IMR-90 (cell line): ENCODE measurements at regions not wholly inside any gene's neighbourhood (a gene's known extent, or its start where the extent isn't known, plus 50 kb on each side); places are given as distances from the start of the nearest gene placed in this dataset.
"Not testable (repeated sequence)": the region's sequence is repeated elsewhere in the genome, so short reads cannot be mapped to it uniquely, and the experiment has no call there.

Experiments used
- ATAC-seq: fragments of 200-7000 bp; cut with Tn5 transposase; 2 replicates; pipeline ENCODE4 v1.9.1; 2020; ENCODE audit warnings: low read depth, mild to moderate bottlenecking, moderate library complexity
- BruUV-seq: library from RNA; stranded (reverse); fragments of 400-500 nt; replicated peaks from 2 replicates; lab custom pipeline; 2021; lab: Mats Ljungman, UMichigan
- CTCF ChIA-PET: fragments of 300-600 bp; formaldehyde crosslinking; extraction: SDS; loops from one replicate; lab custom pipeline; 2021; ENCODE audit warnings: antibody characterized with exemption; lab: Yijun Ruan, JAX
- POLR2A ChIA-PET: fragments of 300-600 bp; sonication (Branson Sonifier 250); formaldehyde crosslinking; loops from one replicate; lab custom pipeline; 2022; ENCODE audit warnings: antibody characterized with exemption; ENCODE audit not compliant: unreplicated experiment; lab: Charles Lee
- DNase-seq: peaks from one replicate; pipeline ENCODE4 v3.0.0; 2013
- H2AFZ ChIP-seq: replicated peaks from 2 replicates; pipeline ENCODE3; 2013; ENCODE audit warnings: low read length, mild to moderate bottlenecking; ENCODE audit not compliant: poor library complexity
- H2AK5ac ChIP-seq: 2 replicates; pipeline ENCODE4 v1.6.1; 2013; ENCODE audit warnings: low read depth, low read length, inconsistent platforms
- H2AK9ac ChIP-seq: replicated peaks from 2 replicates; pipeline ENCODE3; 2013; ENCODE audit warnings: mild to moderate bottlenecking, low read depth, low read length, moderate library complexity; ENCODE audit not compliant: poor library complexity
- H2BK120ac ChIP-seq: 2 replicates; pipeline ENCODE4 v1.6.1; 2013; ENCODE audit warnings: low read depth, low read length, inconsistent platforms
- H2BK15ac ChIP-seq: 3 replicates; pipeline ENCODE4 v1.6.1; 2013; ENCODE audit warnings: low read depth, low read length, inconsistent platforms
- H2BK20ac ChIP-seq: 2 replicates; pipeline ENCODE4 v1.6.1; 2013; ENCODE audit warnings: low read depth, mild to moderate bottlenecking, inconsistent platforms, low read length, moderate library complexity
- H2BK5ac ChIP-seq: 2 replicates; pipeline ENCODE4 v1.6.1; 2013; ENCODE audit warnings: mild to moderate bottlenecking, low read depth, low read length, inconsistent platforms; ENCODE audit not compliant: poor library complexity, severe bottlenecking
- H3K14ac ChIP-seq: replicated peaks from 2 replicates; pipeline ENCODE4 v1.6.1; 2013; ENCODE audit warnings: low read depth, low read length, inconsistent platforms
- H3K18ac ChIP-seq: 2 replicates; pipeline ENCODE4 v1.6.1; 2013; ENCODE audit warnings: low read depth, low read length, control low read depth
- H3K23ac ChIP-seq: 2 replicates; pipeline ENCODE4 v1.6.1; 2013; ENCODE audit warnings: low read depth, low read length, inconsistent platforms
- H3K27ac ChIP-seq: 2 replicates; pipeline ENCODE4 v1.5.1; 2013; ENCODE audit warnings: mild to moderate bottlenecking, control low read depth, low read length; ENCODE audit not compliant: insufficient read depth
- H3K27me3 ChIP-seq: 2 replicates; pipeline ENCODE4 v1.6.1; 2013; ENCODE audit warnings: low read length; ENCODE audit not compliant: control insufficient read depth, insufficient read depth
- H3K36me3 ChIP-seq: 2 replicates; pipeline ENCODE4 v1.6.1; 2013; ENCODE audit warnings: low read length, mixed read lengths; ENCODE audit not compliant: control insufficient read depth, insufficient read depth
- H3K4ac ChIP-seq: 2 replicates; pipeline ENCODE4 v1.6.1; 2013; ENCODE audit warnings: low read depth, low read length, inconsistent platforms
- H3K4me1 ChIP-seq: 2 replicates; pipeline ENCODE4 v1.6.1; 2013; ENCODE audit warnings: low read length, mixed read lengths; ENCODE audit not compliant: control insufficient read depth, insufficient read depth
- H3K4me2 ChIP-seq: 2 replicates; pipeline ENCODE4 v1.6.1; 2013; ENCODE audit warnings: low read depth, mild to moderate bottlenecking, control low read depth, low read length, moderate library complexity
- H3K4me3 ChIP-seq: 2 replicates; pipeline ENCODE4 v1.5.1; 2013; ENCODE audit warnings: low read depth, mild to moderate bottlenecking, control low read depth, low read length, moderate library complexity; ENCODE audit not compliant: insufficient read depth
- H3K56ac ChIP-seq: 2 replicates; pipeline ENCODE4 v1.6.1; 2013; ENCODE audit warnings: low read length, inconsistent platforms; ENCODE audit not compliant: insufficient read depth; ENCODE audit errors: extremely low read depth
- H3K79me1 ChIP-seq, 2 experiments: 2 replicates each; pipeline ENCODE4 v1.6.1; 2013; ENCODE audit warnings: low read length in 2 of 2, inconsistent platforms in 1 of 2, low read depth in 1 of 2
- H3K9ac ChIP-seq: 2 replicates; pipeline ENCODE4 v1.6.1; 2013; ENCODE audit warnings: low read depth, low read length, control low read depth
- H3K9me1 ChIP-seq: 2 replicates; pipeline ENCODE4 v1.6.1; 2013; ENCODE audit warnings: low read length, inconsistent platforms; ENCODE audit not compliant: insufficient read depth
- H3K9me3 ChIP-seq: 2 replicates; pipeline ENCODE4 v1.6.1; 2013; ENCODE audit warnings: low read length; ENCODE audit not compliant: control insufficient read depth, insufficient read depth
- H4K20me1 ChIP-seq: 2 replicates; pipeline ENCODE4 v1.6.1; 2013; ENCODE audit warnings: low read length, inconsistent platforms; ENCODE audit not compliant: insufficient read depth
- H4K5ac ChIP-seq: 2 replicates; pipeline ENCODE4 v1.6.1; 2013; ENCODE audit warnings: mild to moderate bottlenecking, low read depth, low read length, control low read depth
- H4K8ac ChIP-seq, 2 experiments: 2 replicates each; pipeline ENCODE4 v1.6.1; 2013; ENCODE audit warnings: low read depth in 2 of 2, low read length in 2 of 2, control low read depth in 1 of 2, inconsistent platforms in 1 of 2
- H4K91ac ChIP-seq: 2 replicates; pipeline ENCODE4 v1.6.1; 2013; ENCODE audit warnings: low read depth, low read length, inconsistent platforms; ENCODE audit not compliant: insufficient read depth
- CHD1 ChIP-seq: IDR thresholded peaks from 2 replicates; pipeline ENCODE4 v1.6.1; 2012; ENCODE audit warnings: low read depth, low read length, improper control_type of control experiment
- MAZ ChIP-seq: IDR thresholded peaks from 2 replicates; pipeline ENCODE4 v1.6.1; 2012; ENCODE audit warnings: low read depth, mild to moderate bottlenecking, low read length, improper control_type of control experiment, moderate library complexity, borderline replicate concordance
- NFE2L2 ChIP-seq: fragments of 150-350 bp; IDR thresholded peaks from 2 replicates; pipeline ENCODE4 v1.6.1; 2016; ENCODE audit warnings: low read depth, mild to moderate bottlenecking, low read length
- RAD21 ChIP-seq: IDR thresholded peaks from 2 replicates; pipeline ENCODE4 v1.6.1; 2012; ENCODE audit warnings: low read length, improper control_type of control experiment
- RFX5 ChIP-seq: IDR thresholded peaks from 2 replicates; pipeline ENCODE4 v1.8.0; 2012; ENCODE audit warnings: low read depth, mild to moderate bottlenecking, low read length, moderate library complexity
- WGBS, 2 experiments: methylation state at CpG; one replicate each; pipeline versions ENCODE4 v1.1.5 to v1.1.7; 2013; ENCODE audit warnings: missing lambda C conversion rate in 2 of 2; ENCODE audit not compliant: insufficient read length in 1 of 2; ENCODE audit errors: extremely low coverage in 2 of 2; 5-methylcytosine and 5-hydroxymethylcytosine counted together
- dilution Hi-C: fragments of 300-500 bp; cut with HindIII; formaldehyde crosslinking; loops from one replicate; pipeline ENCODE4 v1.14.3; 2018; ENCODE audit warnings: low sequenced_read_pairs; ENCODE audit not compliant: unreplicated experiment
- in situ Hi-C: fragments of 300-500 bp; cut with MboI; formaldehyde crosslinking; loops from 3 replicates; pipeline ENCODE4 v1.14.3; 2019; ENCODE audit warnings: low sequenced_read_pairs, inconsistent platforms, mixed read lengths
- intact Hi-C: fragments of 100-400 bp; cut with micrococcal nuclease; formaldehyde crosslinking; loops from 2 replicates; pipeline ENCODE4 v1.10.0; 2022
- TF ChIP-seq, protein P1 (sequence below): conservative IDR thresholded peaks from 2 replicates; pipeline ENCODE4 v1.5.1; 2012; ENCODE audit warnings: mild to moderate bottlenecking, low read depth, low read length, improper control_type of control experiment

DNA sequence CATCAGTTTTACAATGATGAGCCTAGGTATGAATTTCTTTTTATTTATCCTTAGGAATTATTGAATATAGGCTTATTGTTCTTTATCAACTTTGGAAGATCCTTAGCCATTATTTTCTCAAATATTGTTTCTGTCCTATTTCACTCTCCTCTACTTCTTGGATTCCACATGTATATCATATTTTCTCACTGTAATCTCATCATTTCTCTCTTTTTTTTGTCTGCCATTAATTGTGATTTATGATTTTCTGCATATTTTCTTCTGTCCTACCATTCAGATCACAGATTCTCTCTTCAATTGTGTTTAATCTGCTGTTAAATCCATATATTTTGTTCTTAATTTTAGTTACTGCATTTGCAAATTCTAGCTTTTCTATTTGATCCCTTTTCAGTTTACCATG is 139.8 kb downstream of the ARRDC3 start:
- H3K18ac ChIP-seq: no peak overlapping the region
- H2BK120ac ChIP-seq: no peak overlapping the region
- H3K14ac ChIP-seq: no peak overlapping the region
- no peak overlapping the region for H3K27ac ChIP-seq
- H3K4me1 ChIP-seq: no peaks in the 10 kb centered on the region
- ChIA-PET CTCF (no interaction called here), POLR2A (no interaction called here)
- ATAC-seq: no peak
- H4K20me1 ChIP-seq: no peaks in the 10 kb centered on the region
- TF ChIP-seq RAD21 (no peak), CHD1 (no peak), RFX5 (no peak), MAZ (no peak), NFE2L2 (no peak)
- TF ChIP-seq, protein P1, sequence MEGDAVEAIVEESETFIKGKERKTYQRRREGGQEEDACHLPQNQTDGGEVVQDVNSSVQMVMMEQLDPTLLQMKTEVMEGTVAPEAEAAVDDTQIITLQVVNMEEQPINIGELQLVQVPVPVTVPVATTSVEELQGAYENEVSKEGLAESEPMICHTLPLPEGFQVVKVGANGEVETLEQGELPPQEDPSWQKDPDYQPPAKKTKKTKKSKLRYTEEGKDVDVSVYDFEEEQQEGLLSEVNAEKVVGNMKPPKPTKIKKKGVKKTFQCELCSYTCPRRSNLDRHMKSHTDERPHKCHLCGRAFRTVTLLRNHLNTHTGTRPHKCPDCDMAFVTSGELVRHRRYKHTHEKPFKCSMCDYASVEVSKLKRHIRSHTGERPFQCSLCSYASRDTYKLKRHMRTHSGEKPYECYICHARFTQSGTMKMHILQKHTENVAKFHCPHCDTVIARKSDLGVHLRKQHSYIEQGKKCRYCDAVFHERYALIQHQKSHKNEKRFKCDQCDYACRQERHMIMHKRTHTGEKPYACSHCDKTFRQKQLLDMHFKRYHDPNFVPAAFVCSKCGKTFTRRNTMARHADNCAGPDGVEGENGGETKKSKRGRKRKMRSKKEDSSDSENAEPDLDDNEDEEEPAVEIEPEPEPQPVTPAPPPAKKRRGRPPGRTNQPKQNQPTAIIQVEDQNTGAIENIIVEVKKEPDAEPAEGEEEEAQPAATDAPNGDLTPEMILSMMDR: no peak
- no peak overlapping the region for H2AK9ac ChIP-seq
- H3K4me3 ChIP-seq: no peak overlapping the region
- H2AFZ ChIP-seq: no peak overlapping the region
- H3K56ac ChIP-seq: no peak overlapping the region; the same call in 1 of the 2 replicates
- no peaks in the 10 kb centered on the region for H3K9me1 ChIP-seq
- H2BK5ac ChIP-seq: no peak overlapping the region
- 0 out of 2 replicates have a peak, but pooled peaks cover 4% of the 10 kb centered on the region for H3K9me3 ChIP-seq
- H2BK15ac ChIP-seq: no peak overlapping the region
- no peak overlapping the region for H4K5ac ChIP-seq
- no peaks in the 10 kb centered on the region for H3K27me3 ChIP-seq
- no TSS peak for BruUV-seq
- H3K23ac ChIP-seq: no peak overlapping the region
- H3K4me2 ChIP-seq: no peak overlapping the region
- no peak for DNase-seq
- intact Hi-C loops: loop anchor here (2.0 kb wide), 1 partner anchor 44 kb away; no protein-coding TSS in a partner anchor
- H4K8ac ChIP-seq: no peak overlapping the region
- in situ Hi-C loops: no loop called here
- no peak overlapping the region for H3K4ac ChIP-seq
- H3K36me3 ChIP-seq: no peaks in the 10 kb centered on the region
- H3K79me1 ChIP-seq: no peaks in the 10 kb centered on the region
- H2AK5ac ChIP-seq: no peak overlapping the region
- H2BK20ac ChIP-seq: no peak overlapping the region
- dilution Hi-C loops: no loop called here
- no peak overlapping the region for H4K91ac ChIP-seq
- H3K9ac ChIP-seq: no peak overlapping the region

DNA sequence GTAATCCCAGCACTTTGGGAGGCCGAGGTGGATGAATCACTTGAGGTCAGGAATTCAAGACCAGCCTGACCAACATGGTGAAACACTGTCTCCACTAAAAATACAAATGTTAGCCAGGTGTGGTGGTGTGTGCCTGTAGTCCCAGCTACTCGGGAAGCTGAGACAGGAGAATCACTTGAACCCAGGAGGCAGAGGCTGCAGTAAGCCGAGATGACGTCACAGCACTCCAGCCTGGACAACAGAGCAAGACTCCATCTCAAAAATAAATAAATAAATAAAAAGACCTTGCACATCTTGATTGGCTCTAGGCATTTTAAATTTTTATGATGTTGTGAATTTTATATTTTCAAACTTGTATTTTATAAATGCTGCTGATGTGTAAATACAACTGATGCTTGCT is 141.7 kb downstream of the ARRDC3 start:
- in situ Hi-C loops, dilution Hi-C loops, H2BK20ac ChIP-seq, H3K14ac ChIP-seq, H2AK9ac ChIP-seq, DNase-seq, intact Hi-C loops, H3K79me1 ChIP-seq, H3K18ac ChIP-seq, H3K36me3 ChIP-seq, H3K56ac ChIP-seq, H3K4ac ChIP-seq, H3K27me3 ChIP-seq, H2BK15ac ChIP-seq, H4K20me1 ChIP-seq, H3K4me2 ChIP-seq, H3K9me1 ChIP-seq, H3K9me3 ChIP-seq, H4K8ac ChIP-seq, ATAC-seq, H2BK120ac ChIP-seq, H3K23ac ChIP-seq, CTCF ChIA-PET, H3K27ac ChIP-seq, H2AFZ ChIP-seq, H3K4me1 ChIP-seq, H2BK5ac ChIP-seq, BruUV-seq, H4K5ac ChIP-seq, POLR2A ChIA-PET, H4K91ac ChIP-seq, H3K9ac ChIP-seq, H3K4me3 ChIP-seq, H2AK5ac ChIP-seq: not testable (repeated sequence)
- no CpG with 5 or more reads among the region's 4 CpGs for WGBS, 2 experiments
